Right atrium auricular region (tissue), 2 donors: ENCODE measurements at regions not wholly inside any gene's neighbourhood (a gene's known extent, or its start where the extent isn't known, plus 50 kb on each side); places are given as distances from the start of the nearest gene placed in this dataset.

ENCODE experiments used
- DNase-seq: peaks from one replicate; pipeline ENCODE4 v3.0.0-alpha.2; 2019; ENCODE audit warnings: low spot score
- H3K27ac ChIP-seq, 2 donors: fragments of 200-600 bp; sonication (generic); 1 replicate in 1 of 2; 2 replicates in 1 of 2; pipeline ENCODE4 v1.5.1; 2016 to 2019
- H3K27me3 ChIP-seq, 2 donors: fragments of 200-600 bp; sonication (generic); one replicate each; pipeline versions ENCODE4 v1.5.1 to v1.6.0; 2017 to 2019
- H3K36me3 ChIP-seq: fragments of 200-600 bp; sonication (generic); one replicate; pipeline ENCODE4 v1.5.1; 2016
- H3K4me1 ChIP-seq, 2 donors: fragments of 200-600 bp; sonication (generic); one replicate each; pipeline versions ENCODE4 v1.5.1 to v1.6.0; 2017 to 2019
- H3K4me3 ChIP-seq, 2 donors: fragments of 200-600 bp; sonication (generic); 1 replicate in 1 of 2; 2 replicates in 1 of 2; pipeline ENCODE4 v1.5.1; 2017 to 2019; ENCODE audit warnings: mild to moderate bottlenecking in 1 of 2, moderate library complexity in 1 of 2
- H3K9me3 ChIP-seq, 2 donors: fragments of 200-600 bp; sonication (generic); one replicate each; pipeline ENCODE4 v1.5.1; 2019
- TF ChIP-seq, protein P1 (sequence below), 2 donors: fragments of 200-600 bp; sonication (generic); IDR thresholded peaks; one replicate each; pipeline ENCODE4 v1.5.1; 2019; ENCODE audit warnings: antibody characterized with exemption in 2 of 2

DNA sequence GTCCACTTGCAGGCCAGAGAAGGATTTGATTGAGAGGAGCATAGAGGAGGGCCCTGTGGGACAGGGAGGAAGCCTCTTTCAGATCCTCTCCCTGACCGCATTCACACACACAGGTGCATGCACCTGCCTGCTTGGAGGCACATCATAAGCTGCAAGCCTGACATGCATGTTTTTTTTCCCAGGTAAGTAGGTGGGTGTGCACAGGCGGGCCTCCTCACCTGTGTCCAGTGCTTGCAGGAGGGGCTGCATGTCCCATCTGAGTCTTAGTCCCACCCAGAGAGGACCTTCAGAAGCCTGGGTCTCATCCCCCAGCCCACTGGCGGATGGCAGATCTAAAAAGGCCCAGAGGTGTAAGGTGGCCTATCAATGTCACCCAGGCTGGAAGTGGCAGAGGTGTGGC lies 130.8 kb downstream of the TMEM132E start:
- Histone ChIP-seq H3K4me1 (no peaks in the 10 kb centered on the region), H3K27ac (no peak overlapping the region), H3K4me3 (no peak overlapping the region), H3K27me3 (no peaks in the 10 kb centered on the region), H3K9me3 (no peaks in the 10 kb centered on the region), H3K36me3 (no peaks in the 10 kb centered on the region)
- no peak for DNase-seq
- TF ChIP-seq, protein P1, sequence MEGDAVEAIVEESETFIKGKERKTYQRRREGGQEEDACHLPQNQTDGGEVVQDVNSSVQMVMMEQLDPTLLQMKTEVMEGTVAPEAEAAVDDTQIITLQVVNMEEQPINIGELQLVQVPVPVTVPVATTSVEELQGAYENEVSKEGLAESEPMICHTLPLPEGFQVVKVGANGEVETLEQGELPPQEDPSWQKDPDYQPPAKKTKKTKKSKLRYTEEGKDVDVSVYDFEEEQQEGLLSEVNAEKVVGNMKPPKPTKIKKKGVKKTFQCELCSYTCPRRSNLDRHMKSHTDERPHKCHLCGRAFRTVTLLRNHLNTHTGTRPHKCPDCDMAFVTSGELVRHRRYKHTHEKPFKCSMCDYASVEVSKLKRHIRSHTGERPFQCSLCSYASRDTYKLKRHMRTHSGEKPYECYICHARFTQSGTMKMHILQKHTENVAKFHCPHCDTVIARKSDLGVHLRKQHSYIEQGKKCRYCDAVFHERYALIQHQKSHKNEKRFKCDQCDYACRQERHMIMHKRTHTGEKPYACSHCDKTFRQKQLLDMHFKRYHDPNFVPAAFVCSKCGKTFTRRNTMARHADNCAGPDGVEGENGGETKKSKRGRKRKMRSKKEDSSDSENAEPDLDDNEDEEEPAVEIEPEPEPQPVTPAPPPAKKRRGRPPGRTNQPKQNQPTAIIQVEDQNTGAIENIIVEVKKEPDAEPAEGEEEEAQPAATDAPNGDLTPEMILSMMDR (IDR thresholded peaks at IDR 0.05), result no peak

DNA sequence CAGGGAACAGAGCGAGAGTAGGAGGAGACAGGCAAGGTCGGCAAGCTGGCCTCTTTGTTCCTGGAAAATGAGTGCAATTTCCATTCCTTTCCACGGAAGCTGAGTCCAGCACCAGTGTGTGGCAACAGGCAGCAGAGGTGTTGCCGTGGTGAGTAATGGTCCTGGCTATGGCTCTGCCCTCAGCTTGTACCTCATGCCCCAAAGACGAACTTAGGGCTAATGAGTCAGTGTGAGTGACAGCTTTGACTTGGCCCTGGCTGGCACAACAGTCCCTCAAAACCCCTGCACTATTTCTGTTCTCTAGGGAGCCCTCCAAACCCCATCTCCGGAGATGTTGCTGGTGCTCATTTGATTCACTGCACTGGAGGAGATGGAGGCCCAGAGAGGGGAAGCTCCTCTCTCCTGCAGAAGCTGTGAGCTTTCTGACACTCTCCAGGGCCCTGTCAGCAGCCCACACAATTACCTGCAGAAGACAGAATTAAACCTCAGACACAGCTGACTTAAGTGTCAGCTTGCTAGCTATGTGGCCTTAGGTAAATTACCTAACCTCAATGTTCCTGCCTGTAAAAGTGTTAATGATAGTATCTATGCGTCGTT lies 129.9 kb downstream of the TMEM132E start:
- Histone ChIP-seq H3K4me1 (no peaks in the 10 kb centered on the region), H3K27me3 (no peaks in the 10 kb centered on the region), H3K27ac (no peak overlapping the region), H3K4me3 (no peak overlapping the region), H3K36me3 (no peaks in the 10 kb centered on the region), H3K9me3 (no peaks in the 10 kb centered on the region)
- TF ChIP-seq, protein P1 (IDR thresholded peaks at IDR 0.05), result no peak
- DNase-seq, result no peak

- Histone ChIP-seq H3K36me3 (no peaks in the 10 kb centered on the region), H3K4me3 (no peak overlapping the region), H3K4me1 (no peaks in the 10 kb centered on the region), H3K9me3 (no peaks in the 10 kb centered on the region), H3K27me3 (no peaks in the 10 kb centered on the region), H3K27ac (no peak overlapping the region)
- TF ChIP-seq, protein P1 (IDR thresholded peaks at IDR 0.05), result no peak
- DNase-seq, result no peak
These were observed 126.6 kb downstream of the TMEM132E start for GRCh38 chr17:34706029-34706428.

DNA sequence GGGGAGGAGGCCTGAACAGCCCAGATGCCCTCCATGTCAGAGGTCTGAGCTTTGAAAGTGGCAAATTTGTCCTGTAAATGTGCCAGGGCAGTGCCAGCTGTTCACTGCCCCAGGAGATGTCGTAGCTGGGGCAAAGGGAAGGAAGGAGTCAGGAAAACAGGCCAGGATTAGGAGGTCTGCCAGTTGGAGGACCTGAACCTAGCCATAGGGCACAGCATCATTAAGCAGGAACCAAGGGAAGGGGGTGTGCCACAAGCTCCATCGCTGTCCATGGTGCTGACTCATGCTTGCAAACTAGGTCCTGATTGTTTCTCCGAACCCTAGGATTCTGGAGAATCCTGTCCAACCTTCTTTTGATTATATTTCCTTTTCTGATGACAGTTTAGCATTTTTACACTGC lies 124.2 kb downstream of the TMEM132E start:
- TF ChIP-seq, protein P1 (IDR thresholded peaks at IDR 0.05), result no peak
- Histone ChIP-seq H3K27ac (no peak overlapping the region), H3K4me1 (no peaks in the 10 kb centered on the region), H3K9me3 (no peaks in the 10 kb centered on the region), H3K4me3 (no peak overlapping the region), H3K27me3 (no peaks in the 10 kb centered on the region), H3K36me3 (no peaks in the 10 kb centered on the region)
- DNase-seq, result no peak

DNA sequence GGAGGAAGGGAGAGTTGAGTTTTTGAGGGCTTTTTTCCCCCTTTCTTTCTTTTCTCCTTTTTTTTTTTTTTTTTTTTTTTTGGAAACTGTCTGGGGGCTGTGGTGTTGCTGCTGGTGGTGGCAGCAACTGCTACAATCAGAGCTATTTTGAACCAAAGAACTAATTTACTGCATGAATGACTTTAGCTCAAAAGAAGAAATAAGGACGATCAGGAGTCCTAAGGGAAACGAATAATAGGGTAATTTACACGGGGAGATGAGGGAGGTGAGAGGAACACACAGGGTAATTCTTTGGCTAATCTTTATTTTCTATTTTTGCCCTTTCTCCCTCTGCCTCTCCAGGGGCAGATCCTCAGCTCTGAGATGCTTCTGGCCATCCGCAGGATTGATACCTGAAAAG lies 119.8 kb downstream of the TMEM132E start:
- TF ChIP-seq, protein P1 (IDR thresholded peaks at IDR 0.05), result no peak
- no peak overlapping the region for H3K4me3 ChIP-seq
- no peaks in the 10 kb centered on the region for H3K27me3 ChIP-seq
- no peak overlapping the region for H3K27ac ChIP-seq
- no peaks in the 10 kb centered on the region for H3K4me1 ChIP-seq
- no peaks in the 10 kb centered on the region for H3K9me3 ChIP-seq
- no peaks in the 10 kb centered on the region for H3K36me3 ChIP-seq
- DNase-seq, result no peak

DNA sequence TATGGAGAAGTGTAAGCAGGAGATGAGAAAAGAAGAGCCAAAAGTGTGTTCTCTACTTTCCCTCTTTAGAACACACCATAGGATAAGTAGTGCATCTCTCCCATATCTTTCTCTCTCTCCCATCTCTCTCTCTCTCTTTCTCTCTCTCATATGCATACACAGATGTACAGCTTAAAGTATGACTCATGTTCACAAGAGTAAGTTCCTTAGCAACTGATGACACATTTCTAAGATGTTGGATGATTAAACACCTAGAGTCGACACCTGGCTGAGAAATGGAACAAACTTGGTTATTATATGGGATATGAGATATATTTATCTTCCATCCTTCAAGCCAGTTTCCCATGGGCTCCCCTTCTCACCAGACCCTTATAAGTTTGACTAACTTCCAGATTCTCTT lies 113.5 kb downstream of the TMEM132E start:
- TF ChIP-seq, protein P1 (IDR thresholded peaks at IDR 0.05), result no peak
- no peak overlapping the region for H3K4me3 ChIP-seq
- no peak for DNase-seq
- peaks cover 0 to 10% of the 10 kb centered on the region in 2 donors for H3K9me3 ChIP-seq
- no peak overlapping the region for H3K27ac ChIP-seq
- H3K4me1 ChIP-seq, result no peaks in the 10 kb centered on the region
- H3K27me3 ChIP-seq, result no peaks in the 10 kb centered on the region
- no peaks in the 10 kb centered on the region for H3K36me3 ChIP-seq
